ENCODE measurements at regions not wholly inside any gene's neighbourhood (a gene's known extent, or its start where the extent isn't known, plus 50 kb on each side); places are given as distances from the start of the nearest gene placed in this dataset.

GRCh38 chr12:87678453-87678852, 350.7 kb downstream of the C12orf50 start:
- Histone ChIP-seq H3T11ph (ENCODE audit: low read length) (no peak overlapping the region), H3K18ac (ENCODE audit: insufficient read length, low read depth, low read length) (no peak overlapping the region), H3K23ac (ENCODE audit: insufficient read length, low read depth, low read length) (no peak overlapping the region), H3K79me1 (ENCODE audit: insufficient read depth, low read depth, low read length, poor library complexity, severe bottlenecking) (no peaks in the 10 kb centered on the region), H3K9ac (ENCODE audit: extremely low read depth, insufficient read length, low read length) (no peak overlapping the region), H2BK120ac (ENCODE audit: low read depth, low read length, poor library complexity, severe bottlenecking) (no peak overlapping the region), H3K23me2 (ENCODE audit: insufficient read length, low read depth, low read length, poor library complexity, severe bottlenecking) (no peaks in the 10 kb centered on the region), H2BK12ac (ENCODE audit: insufficient read length, low read depth, low read length) (no peak overlapping the region), H2AK5ac (ENCODE audit: insufficient read length, low read length) (no peak overlapping the region), H4K20me1 (ENCODE audit: control insufficient read depth, insufficient read depth, insufficient read length) (no peaks in the 10 kb centered on the region), H3K56ac (ENCODE audit: insufficient read length, low read depth, low read length) (no peak overlapping the region), H4K8ac (replicated peaks; ENCODE audit: insufficient read length, low read depth, low read length) (no peak overlapping the region), H3K4me1 (ENCODE audit: insufficient read depth, low read length) (no peaks in the 10 kb centered on the region), H3K79me2 (ENCODE audit: insufficient read depth, low read length) (no peaks in the 10 kb centered on the region), H4K5ac (ENCODE audit: insufficient read length, low read depth, low read length) (no peak overlapping the region), H3K27ac (ENCODE audit: insufficient read length, low read depth, low read length) (no peak overlapping the region), H3K4ac (ENCODE audit: low read depth, low read length) (no peak overlapping the region), H2BK5ac (ENCODE audit: insufficient read length, low read length) (no peak overlapping the region), H2AFZ (ENCODE audit: low read length) (no peak overlapping the region), H2BK15ac (ENCODE audit: low read depth, low read length) (no peak overlapping the region), H2BK20ac (ENCODE audit: low read depth, low read length, poor library complexity, severe bottlenecking) (no peak overlapping the region), H3K27me3 (ENCODE audit: insufficient read depth, low read length) (no peaks in the 10 kb centered on the region), H4K91ac (ENCODE audit: insufficient read length, low read depth, low read length) (no peak overlapping the region), H3K9me3 (ENCODE audit: control insufficient read depth, low read depth, low read length) (no peaks in the 10 kb centered on the region), H3K4me2 (ENCODE audit: insufficient read depth, insufficient read length, low read length) (no peak overlapping the region), H3K14ac (ENCODE audit: insufficient read depth, low read length) (no peak overlapping the region)
- Mint-ChIP-seq H3K9me3 (no peaks in the 10 kb centered on the region), H3K4me3 (no peak overlapping the region), H3K27ac (no peak overlapping the region), H3K4me1 (no peaks in the 10 kb centered on the region), H3K36me3 (ENCODE audit: insufficient read depth in 1 of 3, low read depth in 3 of 3) (no peaks in the 10 kb centered on the region), H3K27me3 (ENCODE audit: low read depth) (no peaks in the 10 kb centered on the region)
- TF ChIP-seq, protein P1, sequence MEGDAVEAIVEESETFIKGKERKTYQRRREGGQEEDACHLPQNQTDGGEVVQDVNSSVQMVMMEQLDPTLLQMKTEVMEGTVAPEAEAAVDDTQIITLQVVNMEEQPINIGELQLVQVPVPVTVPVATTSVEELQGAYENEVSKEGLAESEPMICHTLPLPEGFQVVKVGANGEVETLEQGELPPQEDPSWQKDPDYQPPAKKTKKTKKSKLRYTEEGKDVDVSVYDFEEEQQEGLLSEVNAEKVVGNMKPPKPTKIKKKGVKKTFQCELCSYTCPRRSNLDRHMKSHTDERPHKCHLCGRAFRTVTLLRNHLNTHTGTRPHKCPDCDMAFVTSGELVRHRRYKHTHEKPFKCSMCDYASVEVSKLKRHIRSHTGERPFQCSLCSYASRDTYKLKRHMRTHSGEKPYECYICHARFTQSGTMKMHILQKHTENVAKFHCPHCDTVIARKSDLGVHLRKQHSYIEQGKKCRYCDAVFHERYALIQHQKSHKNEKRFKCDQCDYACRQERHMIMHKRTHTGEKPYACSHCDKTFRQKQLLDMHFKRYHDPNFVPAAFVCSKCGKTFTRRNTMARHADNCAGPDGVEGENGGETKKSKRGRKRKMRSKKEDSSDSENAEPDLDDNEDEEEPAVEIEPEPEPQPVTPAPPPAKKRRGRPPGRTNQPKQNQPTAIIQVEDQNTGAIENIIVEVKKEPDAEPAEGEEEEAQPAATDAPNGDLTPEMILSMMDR (conservative IDR thresholded peaks at IDR 0.05) = no peak
- DNase-seq = no peak
